Psoas muscle (tissue), 7 donors: ENCODE measurements at regions not wholly inside any gene's neighbourhood (a gene's known extent, or its start where the extent isn't known, plus 50 kb on each side); places are given as distances from the start of the nearest gene placed in this dataset.
A peak's percentile ranks its signal among the peaks of the same experiment; 100 is the strongest.

Source experiments
- ATAC-seq, 4 donors: fragments of 200-7000 bp; cut with Tn5 transposase; one replicate each; pipeline ENCODE4 v1.9.1; 2020; ENCODE audit warnings: moderate library complexity in 3 of 4, mild to moderate bottlenecking in 2 of 4
- DNase-seq, 2 donors: peaks; one replicate each; pipeline ENCODE4 v3.0.0-alpha.2; 2020
- H3K27ac ChIP-seq: fragments of 200-600 bp; one replicate; pipeline ENCODE4 v1.8.0; 2022
- H3K27me3 ChIP-seq, 3 donors: fragments of 200-600 bp in 1 of 3; one replicate each; pipeline versions ENCODE4 v1.6.1 to v1.8.0; 2013 to 2022; ENCODE audit warnings: low read length in 2 of 3, mild to moderate bottlenecking in 2 of 3, moderate library complexity in 1 of 3; ENCODE audit not compliant: insufficient read depth in 3 of 3
- H3K36me3 ChIP-seq, 2 donors: fragments of 200-600 bp in 1 of 2; one replicate each; pipeline versions ENCODE4 v1.6.1 to v1.8.0; 2013 to 2022; ENCODE audit warnings: low read depth in 1 of 2, mild to moderate bottlenecking in 1 of 2, moderate library complexity in 1 of 2; ENCODE audit not compliant: insufficient read depth in 1 of 2
- H3K4me1 ChIP-seq: fragments of 200-600 bp; one replicate; pipeline ENCODE4 v1.8.0; 2022
- H3K4me3 ChIP-seq: fragments of 200-600 bp; one replicate; pipeline ENCODE4 v1.8.0; 2022; ENCODE audit warnings: mild to moderate bottlenecking
- H3K9me3 ChIP-seq: fragments of 200-600 bp; one replicate; pipeline ENCODE4 v1.8.0; 2022
- CTCF ChIP-seq: fragments of 200-600 bp; IDR thresholded peaks from one replicate; pipeline ENCODE4 v1.8.0; 2022; ENCODE audit warnings: antibody characterized with exemption
- WGBS, 3 donors: extraction: QIAGEN DNeasy Blood & Tissue Kit; methylation state at CpG; one replicate each; pipeline versions ENCODE4 v1.1.6 to v1.1.7; 2013; 5-methylcytosine and 5-hydroxymethylcytosine counted together
- intact Hi-C, 2 donors: fragments of 100-400 bp; cut with DNase I; formaldehyde crosslinking; loops; one replicate each; pipeline versions ENCODE4 v1.11.0 to v1.14.2; 2022
- donor health status: healthy with polysubstance abuse.
- donor health status: DM: no; HTN: no; CAD: no; lungs with moderate emphysema.
- donor health status: Bipolar disorder and iron deficiency.
- donor health status: healthy.
- donor health status: DM: yes; HTN: yes; CAD: no.
- donor health status: DM: no; HTN: no; CAD: no.
- donor health status: DM: yes; HTN: yes; CAD: no.

- no peak for ATAC-seq
- TF ChIP-seq CTCF = no peak
- DNase-seq = peak in 1 of 2 donors; percentile 24
- H3K36me3 ChIP-seq = no peaks in the 10 kb centered on the region
- intact Hi-C loops = no loop called here
- no peak overlapping the region for H3K4me3 ChIP-seq
- WGBS, 3 donors = 50 to 70% (median 64%) methylated on average over 4 of the region's 4 CpGs
- H3K27me3 ChIP-seq = no peaks in the 10 kb centered on the region
- peaks cover 11% of the 10 kb centered on the region for H3K4me1 ChIP-seq
- peak overlapping the region; percentile 30 for H3K27ac ChIP-seq
- H3K9me3 ChIP-seq = no peaks in the 10 kb centered on the region
Observed at GRCh38 chr5:154679501-154679900, 75.7 kb upstream of the LARP1 start.

GRCh38 chr5:154677921-154678320 is 77.3 kb upstream of the LARP1 start:
- Histone ChIP-seq H3K4me3 (no peak overlapping the region), H3K27ac (peak overlapping the region; percentile 82), H3K9me3 (no peaks in the 10 kb centered on the region), H3K36me3 (no peaks in the 10 kb centered on the region), H3K27me3 (no peaks in the 10 kb centered on the region), H3K4me1 (peaks cover 5% of the 10 kb centered on the region)
- TF ChIP-seq CTCF = no peak
- ATAC-seq = peak; percentile 40 to 67 (median 60)
- 0 to 11% (median 4%) methylated on average over 2 of the region's 2 CpGs for WGBS, 3 donors
- intact Hi-C loops = no loop called here
- DNase-seq = no peak

GRCh38 chr5:154676508-154676907 is 78.7 kb upstream of the LARP1 start:
- Histone ChIP-seq H3K4me1 (peaks cover 5% of the 10 kb centered on the region), H3K27ac (no peak overlapping the region), H3K27me3 (no peaks in the 10 kb centered on the region), H3K9me3 (no peaks in the 10 kb centered on the region), H3K36me3 (no peaks in the 10 kb centered on the region), H3K4me3 (no peak overlapping the region)
- DNase-seq (no peak), ATAC-seq (no peak)
- TF ChIP-seq CTCF = no peak
- intact Hi-C loops = no loop called here
- 88 to 91% (median 91%) methylated on average over 1 of the region's 1 CpG for WGBS, 3 donors

- no peak for DNase-seq
- no peaks in the 10 kb centered on the region for H3K36me3 ChIP-seq
- 64 to 73% (median 73%) methylated on average over 2 of the region's 2 CpGs for WGBS, 3 donors
Observed at GRCh38 chr5:154674029-154674428, 81.1 kb upstream of the LARP1 start.

More at GRCh38 chr5:154674029-154674428, 81.1 kb upstream of the LARP1 start:
- H3K27ac ChIP-seq = no peak overlapping the region
- intact Hi-C loops = no loop called here
- no peak for ATAC-seq
- TF ChIP-seq CTCF = no peak
- no peaks in the 10 kb centered on the region for H3K9me3 ChIP-seq
- H3K4me3 ChIP-seq = no peak overlapping the region
- H3K4me1 ChIP-seq = peaks cover 5% of the 10 kb centered on the region
- H3K27me3 ChIP-seq = no peaks in the 10 kb centered on the region
